DMS53 treated with DMSO at 0.1 percent for 48 hours (cell line): ENCODE measurements at regions not wholly inside any gene's neighbourhood (a gene's known extent, or its start where the extent isn't known, plus 50 kb on each side); places are given as distances from the start of the nearest gene placed in this dataset.
A peak's percentile ranks its signal among the peaks of the same experiment; 100 is the strongest.
"Not testable (repeated sequence)": the region's sequence is repeated elsewhere in the genome, so short reads cannot be mapped to it uniquely, and the experiment has no call there.

Experiments used
- DNase-seq: peaks from one replicate; lab custom pipeline; 2025; ENCODE audit not compliant: unreplicated experiment; lab: John Stamatoyannopoulos, UW

DNA sequence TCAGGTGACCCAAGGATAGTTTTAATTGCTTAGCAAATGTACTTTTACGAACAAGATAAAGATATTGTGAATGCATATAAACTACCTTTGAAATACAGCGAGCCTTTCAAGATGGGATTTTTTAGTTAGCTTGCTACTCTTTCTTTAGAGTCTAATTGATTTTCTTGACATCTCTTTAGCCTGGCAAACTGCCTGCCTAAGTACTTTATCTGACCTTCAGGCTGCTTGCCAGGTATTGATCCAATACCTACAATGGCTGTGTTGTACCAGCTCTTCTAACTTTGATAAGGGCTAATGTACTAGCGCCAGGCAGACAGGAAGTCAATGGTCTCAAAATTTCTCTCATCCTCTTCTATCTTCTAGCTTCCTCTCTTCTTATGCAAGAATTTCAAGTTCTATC is 414.4 kb upstream of the ACVR2A start:
- DNase-seq = no peak

DNA sequence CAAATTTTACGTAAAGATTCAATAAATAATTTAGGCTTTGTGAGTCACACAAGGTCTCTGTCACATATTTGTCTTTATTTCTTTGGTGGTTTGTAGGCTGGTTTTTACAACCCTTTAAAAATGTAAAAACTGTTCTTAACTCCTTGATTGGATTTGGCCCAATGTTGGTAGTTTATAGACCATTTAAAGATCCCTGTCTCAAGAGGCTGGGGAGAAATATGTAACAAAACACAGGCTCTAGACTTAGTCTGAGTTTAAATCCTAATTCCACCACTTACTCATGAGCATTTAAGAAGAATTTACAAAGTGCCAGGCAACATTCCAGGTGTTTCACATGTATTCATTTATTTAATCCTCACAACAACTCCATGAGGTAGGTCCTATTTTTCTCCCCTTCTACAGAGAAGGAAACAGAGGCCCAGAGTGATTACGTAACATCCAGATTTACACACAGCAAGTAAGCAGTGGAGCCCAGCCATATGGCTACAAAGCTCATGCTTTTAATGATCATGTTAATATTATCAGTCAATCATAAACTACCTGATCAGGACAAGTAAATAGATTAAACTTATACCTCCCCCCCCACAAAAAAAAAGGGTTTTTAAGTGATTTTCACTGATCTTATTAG is 416.6 kb upstream of the ACVR2A start:
- DNase-seq = no peak

DNA sequence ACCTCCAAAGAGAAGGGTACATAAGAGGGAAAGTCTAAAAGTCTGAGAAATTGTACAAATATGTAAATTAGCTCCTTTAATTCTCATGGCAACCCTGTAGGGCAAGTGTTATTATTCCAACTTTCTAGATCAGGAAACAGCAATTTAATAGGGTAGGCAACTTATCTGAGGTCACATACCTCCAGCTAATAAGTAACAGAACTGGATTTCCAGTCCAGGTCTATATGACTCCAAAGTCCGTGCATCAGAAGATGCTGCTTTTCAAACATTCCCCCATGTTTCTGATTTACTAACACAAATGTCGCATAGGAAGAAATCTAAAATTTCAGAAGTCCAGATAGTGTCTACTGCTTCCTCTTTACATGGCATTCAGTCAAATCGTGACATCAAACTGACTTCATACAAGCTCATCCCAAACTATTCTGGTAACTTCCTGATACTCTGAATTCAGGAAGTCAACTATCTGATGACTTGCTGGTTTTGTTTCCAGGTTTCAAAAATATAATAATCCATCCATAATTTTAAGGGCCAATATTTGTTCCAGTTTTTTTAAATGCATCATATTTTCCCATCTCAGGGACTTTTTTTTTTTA is 419.3 kb upstream of the ACVR2A start:
- no peak for DNase-seq

DNA sequence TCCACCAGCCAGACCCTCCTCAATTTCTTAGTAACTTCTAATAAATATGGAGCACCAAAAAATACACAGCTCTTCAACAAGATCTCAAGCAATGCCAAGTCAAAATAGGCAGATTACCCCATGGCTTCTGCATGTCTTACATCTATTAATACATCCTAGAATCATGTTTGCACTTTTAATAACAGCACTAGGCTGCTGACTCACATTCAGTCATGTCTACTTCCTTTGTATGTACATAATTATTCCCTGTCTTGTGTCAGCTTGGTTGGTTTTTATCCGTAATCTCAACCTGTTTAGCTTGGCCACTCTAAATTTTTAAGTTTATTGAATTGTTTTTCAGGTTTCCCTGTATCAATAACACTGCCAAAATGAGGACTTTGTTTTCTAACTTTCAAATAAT is 420.1 kb upstream of the ACVR2A start:
- DNase-seq = no peak

DNA sequence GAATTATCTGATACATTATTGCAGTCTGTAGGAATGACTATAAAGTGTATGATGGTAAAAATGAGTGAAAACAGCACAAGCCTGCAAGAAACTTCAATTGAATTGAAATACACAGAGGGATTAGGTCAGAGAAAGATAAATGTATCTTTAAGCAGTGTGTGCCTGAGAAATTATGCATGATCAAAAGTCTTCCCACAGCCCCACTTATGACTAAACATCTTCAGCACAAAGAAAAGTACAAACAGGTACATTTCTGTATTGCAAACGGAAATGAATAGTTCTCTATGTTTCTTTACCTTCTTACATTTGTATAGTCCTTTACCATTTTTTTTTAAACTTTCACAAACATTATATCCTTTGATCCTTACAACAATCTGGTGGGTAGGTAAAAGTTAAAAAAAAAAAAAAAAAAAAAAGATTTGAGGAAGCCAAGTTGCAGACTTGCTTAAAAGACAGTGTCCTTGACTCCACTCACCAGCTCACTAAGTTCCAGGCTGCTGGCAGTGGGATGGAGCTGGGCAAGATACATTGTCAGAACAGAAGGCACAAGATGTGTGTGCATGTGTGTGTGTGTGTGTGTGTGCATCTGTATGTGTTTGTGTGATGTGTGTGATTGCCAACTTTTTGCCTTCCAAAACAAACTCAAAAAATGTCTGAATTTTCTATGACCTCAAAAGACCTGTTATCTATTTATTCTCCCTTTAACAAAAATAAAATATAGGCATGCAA is 423.7 kb upstream of the ACVR2A start:
- DNase-seq = no peak

DNA sequence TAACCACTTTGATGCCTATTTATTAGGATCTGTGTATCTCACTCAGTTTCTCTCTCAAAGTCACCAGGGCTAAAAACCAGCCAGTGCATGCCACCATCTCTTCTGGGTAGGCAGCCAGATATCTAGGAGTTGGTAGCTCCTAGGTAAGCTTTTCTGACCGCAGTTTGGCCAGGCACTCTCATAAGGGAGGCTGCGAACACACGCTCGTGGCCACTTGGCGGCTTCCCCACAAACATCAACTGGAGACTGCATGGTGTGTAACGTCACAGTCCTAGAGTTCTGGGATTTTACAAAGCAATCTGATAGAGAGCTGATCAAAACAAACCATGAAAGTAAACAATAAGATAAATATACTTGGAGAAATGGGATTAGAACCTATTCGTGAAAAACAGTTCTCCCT is 424.3 kb upstream of the ACVR2A start:
- DNase-seq = no peak

DNA sequence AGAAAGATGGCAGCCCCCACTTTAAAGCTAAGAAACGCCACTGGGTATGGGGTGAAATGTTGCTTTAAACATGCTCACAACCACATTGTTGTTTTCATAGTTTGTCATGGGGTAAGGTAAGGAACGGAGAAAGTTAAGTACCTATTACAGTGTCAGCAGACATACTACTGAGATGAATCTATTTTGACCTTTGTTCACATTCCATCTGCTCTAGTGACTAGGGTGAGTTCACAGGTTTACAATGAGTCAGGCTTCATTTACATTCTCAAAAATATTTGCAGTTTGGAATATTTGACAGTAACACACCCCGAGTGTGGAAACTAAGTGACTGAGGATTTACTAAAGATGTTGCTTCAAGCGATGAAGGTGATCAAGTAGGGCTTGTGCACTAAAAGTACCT is 428.7 kb upstream of the ACVR2A start:
- no peak for DNase-seq

DNA sequence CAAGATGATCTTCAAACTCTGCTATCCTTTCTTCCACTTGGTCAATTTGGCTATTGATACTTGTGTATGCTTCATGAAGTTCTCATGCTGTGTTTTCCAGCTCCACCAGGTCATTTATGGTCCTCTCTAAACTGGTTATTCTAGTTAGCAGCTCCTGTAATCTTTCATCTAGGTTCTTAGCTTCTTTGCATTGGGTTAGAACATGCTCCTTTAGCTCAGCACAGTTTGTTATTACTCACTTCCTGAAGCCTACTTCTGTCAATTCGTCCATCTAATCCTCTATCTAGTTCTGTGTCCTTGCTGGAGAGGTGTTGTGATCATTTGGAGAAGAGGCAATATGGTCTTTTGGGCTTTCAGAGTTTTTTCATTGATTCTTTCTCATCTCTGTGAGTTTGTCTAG is 430.2 kb upstream of the ACVR2A start:
- not testable (repeated sequence) for DNase-seq

DNA sequence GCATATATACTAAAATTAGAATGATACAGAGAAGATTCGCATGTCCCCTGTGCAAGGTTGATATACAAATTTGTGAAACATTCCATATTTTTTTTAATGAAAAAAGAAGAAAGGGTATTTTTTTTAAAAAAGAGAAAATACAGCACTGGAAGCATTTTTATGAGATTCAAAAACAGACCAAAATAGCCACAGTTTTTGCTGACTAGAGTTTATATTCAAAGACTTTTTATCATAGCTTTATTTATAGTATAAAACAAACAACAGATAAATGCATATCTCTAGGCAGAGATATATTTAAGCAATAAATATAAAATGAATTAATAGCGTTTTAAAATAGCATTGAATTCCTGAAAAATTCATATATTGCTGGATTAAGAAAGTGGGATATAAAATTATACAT is 436.5 kb upstream of the ACVR2A start:
- DNase-seq = no peak

DNA sequence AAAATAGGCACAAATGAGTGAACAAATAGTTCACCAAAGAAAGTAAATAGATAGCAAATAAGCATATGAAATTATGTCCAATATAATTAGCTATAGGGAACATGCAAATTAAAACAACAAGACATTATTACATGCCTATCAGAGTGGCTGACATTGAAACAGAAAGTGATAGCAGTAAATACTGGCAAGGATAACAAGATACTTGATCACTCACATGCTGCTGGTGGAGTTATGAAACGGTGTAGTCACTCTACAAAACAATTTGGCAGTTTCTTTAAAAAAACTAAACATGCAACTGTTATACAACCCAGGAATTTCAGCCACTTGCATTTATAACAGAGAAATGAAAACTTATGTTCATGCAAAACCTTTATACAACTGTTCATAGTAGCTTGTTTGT is 439.2 kb upstream of the ACVR2A start:
- no peak for DNase-seq

DNA sequence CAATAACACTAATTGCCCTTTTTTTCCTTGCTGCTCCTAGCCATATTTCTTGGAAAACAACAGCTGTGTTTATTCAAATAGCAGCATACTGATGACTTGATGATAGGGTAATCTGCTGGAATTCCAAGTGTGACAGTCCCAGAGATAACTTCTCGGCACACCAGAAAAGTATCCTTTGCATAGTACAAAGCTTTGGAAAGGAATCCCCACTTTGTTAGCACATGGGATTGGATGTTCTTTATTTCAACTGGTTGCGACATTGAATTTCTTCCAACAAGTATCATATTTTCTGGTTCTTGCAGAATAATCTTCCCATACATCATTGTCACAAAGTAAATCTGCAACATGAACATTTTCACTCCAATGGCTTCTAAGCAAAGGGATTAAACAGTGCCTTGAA is 445.8 kb upstream of the ACVR2A start:
- no peak for DNase-seq

DNA sequence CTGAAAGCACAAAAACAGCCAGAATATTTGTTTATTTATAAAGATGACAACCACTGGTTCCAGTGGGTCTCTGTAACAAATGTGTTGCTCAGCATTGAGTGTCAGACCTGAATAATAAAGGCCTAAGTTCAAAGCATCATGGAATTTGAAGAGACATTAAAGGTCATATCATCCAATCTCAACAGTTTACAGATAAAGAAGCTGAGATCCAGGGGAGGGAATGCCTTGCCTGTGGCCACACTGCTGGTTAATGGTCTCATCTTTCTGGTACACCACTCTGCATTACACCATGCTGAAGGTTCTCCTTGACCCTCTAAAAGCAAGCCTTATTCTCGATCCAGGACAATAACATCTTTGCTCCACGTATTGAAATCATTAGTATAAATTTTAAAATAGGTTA is 446.5 kb upstream of the ACVR2A start:
- no peak for DNase-seq

DNA sequence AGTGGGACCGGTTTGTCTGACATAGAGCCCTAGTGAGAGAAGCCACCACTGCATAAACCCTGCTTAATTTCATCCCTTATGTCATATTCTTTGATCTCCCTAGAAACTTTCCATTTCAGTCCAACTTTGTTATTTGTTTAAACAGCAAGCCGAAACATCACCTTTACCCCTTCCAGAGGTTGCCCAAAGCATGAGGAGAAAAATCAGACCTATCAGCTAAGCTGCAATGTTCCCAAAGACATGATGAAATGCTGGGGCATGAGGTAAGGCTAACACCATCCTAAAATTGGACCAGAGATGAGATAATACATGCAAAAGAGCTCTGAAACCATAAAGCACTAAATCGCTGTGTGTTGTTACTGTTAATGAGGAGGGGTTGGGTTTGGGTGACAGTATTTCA is 447.9 kb upstream of the ACVR2A start:
- no peak for DNase-seq

DNA sequence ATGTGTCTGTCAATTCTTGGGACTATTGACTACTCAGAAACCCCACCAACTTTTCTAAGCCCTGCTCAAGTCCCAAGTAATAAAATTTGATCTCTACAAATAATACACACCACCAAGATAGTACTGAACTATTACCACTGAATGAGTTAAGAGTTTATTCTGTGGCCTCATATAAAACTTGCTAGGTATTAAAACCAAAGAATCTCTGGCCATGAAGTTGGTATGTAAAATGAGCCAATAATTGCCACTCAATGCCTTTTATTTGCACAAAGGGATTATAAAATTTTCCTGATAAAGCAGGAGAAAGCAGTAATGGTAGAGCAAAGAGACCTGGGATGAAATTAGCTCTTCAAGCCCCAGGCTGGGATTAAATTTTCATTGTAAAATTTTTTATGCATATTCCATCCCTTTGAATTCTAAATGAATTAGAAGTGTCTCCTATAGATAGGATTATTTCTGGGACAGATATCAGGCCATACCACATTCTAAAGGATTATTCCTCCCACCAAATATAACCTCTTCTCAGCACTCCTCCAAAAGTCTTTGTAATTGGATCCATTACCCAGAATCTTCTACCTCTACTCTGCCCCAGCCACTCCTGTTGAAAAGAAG is 450.5 kb upstream of the ACVR2A start:
- no peak for DNase-seq

DNA sequence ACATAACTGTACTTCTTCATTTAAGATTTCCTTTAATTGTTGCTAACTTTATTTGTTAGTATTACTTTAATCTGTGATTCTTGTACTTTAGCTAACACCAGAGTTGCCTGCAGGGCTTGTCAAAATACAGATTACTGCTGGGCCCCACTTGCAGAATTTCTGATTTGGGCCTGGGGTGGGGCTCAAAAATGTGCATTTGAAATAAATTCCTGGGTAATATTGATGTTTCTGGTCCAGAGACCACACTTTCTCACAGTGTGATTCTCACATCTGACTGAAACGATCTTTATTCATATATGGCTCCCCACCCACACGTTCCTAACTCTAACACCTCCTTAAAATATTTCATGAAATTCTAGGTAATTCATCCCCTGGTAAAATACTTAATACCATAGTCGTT is 452.6 kb upstream of the ACVR2A start:
- no peak for DNase-seq

DNA sequence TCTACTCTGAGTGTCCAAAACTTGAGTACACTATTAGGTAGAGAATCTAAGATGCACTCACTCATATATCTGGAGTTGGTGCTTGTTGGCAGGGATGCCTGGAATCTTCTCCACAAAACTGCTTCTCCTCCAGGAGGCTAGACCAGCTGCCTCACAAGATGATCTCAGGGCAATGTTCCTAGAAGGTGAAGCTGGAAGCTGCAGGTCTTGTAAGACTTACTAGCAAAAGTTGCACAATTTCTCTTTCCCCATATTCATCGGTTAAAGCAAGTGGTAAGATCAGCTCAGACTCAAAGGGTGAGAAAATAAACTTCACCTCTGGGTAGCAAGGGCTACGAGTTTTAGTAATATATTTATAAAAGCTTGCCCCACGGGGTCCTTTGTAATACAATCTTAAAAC is 454.4 kb upstream of the ACVR2A start:
- DNase-seq = no peak

DNA sequence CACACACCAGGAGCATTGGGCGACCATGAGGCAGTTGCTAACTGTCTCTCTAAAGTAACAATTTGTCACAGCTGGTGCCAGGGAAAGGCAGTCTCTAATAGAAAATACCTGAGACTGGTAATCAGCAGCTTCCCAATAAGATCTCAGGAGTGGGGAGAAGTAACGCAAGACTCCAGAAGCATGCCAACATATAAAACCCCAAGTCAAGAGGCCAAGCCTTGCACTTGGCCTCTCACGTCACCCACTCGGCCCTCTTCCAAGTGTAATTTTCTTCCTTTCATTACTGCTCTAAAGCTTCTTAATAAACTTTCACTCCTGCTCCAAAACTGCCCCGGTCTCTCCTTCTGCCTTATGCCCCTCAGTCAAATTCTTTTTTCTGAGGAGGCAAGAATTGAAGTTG is 455.6 kb upstream of the ACVR2A start:
- DNase-seq = no peak

DNA sequence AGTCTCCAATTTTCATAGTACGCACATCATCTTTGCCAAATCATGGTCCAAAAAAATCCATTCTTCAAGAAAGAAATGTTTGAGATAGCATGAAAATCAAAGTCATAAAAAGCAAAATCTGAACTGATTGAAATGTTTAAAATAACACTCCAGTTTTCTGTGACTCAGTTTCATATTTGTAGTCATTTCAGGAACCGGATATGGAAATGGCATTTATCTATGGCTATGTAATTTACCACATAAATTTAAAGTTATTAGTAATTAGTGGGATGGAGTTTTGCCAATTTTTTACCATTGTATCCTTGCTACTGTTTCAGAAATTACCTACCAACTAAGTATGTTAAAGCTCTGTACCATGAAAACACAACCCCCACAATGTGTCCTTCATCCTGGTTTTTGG is 456.6 kb upstream of the ACVR2A start:
- no peak for DNase-seq

DNA sequence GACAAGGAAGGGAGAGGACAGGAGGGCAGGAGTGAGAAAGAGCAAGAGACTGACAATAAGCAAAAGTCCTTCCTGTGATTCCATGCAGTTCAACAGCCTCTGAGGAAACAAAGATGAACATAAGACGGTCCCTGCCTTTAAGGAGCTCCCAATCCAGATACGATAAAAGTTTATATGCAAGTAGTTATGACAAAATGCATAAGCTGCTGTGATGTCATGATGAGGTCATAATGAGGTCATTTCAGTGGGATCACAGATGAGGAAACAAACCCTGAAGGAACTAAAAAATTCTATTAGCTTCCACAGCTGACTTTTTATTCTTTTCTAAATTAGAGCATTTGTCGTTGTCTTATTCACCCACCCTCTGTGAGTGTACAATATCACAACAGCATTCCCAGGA is 458.5 kb upstream of the ACVR2A start:
- DNase-seq = no peak

DNA sequence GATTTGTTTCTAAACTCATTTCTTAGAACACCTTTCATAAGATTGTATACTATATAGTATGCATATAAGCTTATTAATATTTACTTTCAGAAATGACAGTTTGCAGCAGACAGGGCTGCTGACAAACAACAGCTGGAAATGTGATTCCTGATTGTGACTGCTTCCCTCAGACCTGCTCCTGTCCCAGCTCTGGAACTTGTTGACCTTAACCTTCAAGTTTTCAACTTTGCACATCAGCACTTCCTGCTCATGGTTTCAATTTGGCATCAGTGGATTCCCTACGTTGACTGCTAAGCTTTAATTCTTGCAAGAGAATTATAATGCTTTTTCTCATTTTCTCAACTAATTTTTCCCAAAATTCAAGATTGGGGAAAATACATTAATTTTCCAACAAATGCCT is 459.2 kb upstream of the ACVR2A start:
- DNase-seq = no peak

DNA sequence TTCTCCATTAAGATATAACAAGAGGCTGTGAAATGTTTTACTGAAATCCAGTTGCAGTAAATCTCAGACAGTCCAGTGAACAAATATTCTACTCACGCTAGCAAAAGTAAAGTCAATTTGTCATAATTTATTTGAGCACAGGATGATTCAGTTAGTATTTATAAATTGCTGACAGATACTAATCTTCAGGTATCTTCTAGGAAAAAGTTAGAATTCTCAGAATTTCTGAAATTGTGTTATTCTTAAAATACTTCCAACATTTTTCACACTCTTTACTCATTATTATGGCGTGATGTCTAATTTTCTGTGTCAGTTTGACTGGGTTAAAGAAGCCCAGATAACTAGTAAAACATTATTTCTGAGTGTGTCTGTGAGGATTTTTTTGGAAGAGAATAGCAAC is 460.2 kb upstream of the ACVR2A start:
- DNase-seq = no peak

DNA sequence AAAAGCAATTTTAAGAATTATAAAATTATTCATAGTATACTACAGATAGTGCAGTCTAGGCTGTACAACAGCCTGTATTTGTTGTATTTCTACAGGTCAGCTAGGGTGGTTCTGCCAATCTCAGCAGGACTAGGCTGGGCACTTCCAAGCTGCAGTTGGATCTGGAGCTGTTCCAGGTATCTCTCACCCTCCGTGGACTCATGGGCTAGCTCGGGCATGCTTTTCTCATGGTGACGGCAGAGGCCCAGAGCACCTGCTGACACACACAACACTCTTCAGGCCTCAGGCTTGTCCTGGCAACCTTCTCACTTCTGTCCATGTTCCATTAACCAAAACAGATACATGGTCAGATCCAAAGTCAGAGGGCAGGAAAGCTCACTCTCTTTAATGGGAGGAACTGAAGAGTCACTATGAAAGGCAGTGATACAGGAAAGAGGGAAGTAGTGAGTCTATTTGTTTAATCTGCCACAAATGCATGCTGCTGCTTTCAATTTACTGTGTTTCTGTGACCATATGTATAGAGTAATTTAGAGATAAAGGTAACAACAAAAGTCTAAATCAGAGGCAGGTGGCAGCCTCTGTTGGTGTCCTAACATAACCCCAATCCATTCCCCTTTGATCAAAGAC is 462.4 kb upstream of the ACVR2A start:
- DNase-seq = peak; percentile 13
